ENCODE measurements at regions not wholly inside any gene's neighbourhood (a gene's known extent, or its start where the extent isn't known, plus 50 kb on each side); places are given as distances from the start of the nearest gene placed in this dataset.
"Not testable (repeated sequence)": the region's sequence is repeated elsewhere in the genome, so short reads cannot be mapped to it uniquely, and the experiment has no call there.

- H3K27me3 Mint-ChIP-seq: no peaks in the 10 kb centered on the region
- no peaks in the 10 kb centered on the region for H3K4me1 Mint-ChIP-seq
These were observed 394.2 kb downstream of the ZEB2 start for GRCh38 chr2:144125751-144126150.

DNA sequence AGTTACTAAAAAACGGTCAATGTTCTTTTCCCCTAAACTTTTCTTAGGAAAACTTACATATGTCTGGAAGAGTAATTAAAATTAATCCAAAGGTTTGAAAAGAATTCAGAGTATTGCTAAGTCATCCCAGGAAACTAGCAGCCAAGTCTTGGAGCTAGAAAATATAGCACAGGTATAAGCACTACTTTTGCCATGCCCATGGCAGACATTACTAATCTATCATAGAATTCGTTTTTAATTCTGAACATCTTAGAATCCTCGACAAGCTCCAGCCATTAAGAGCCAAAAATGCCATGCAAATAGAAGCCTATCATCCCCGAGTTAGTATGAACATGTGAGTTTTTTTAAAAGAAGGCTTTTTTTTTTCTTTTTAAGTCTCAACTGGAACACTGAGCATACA is 395.0 kb downstream of the ZEB2 start:
- ChIA-PET CTCF (interaction anchor here (0.5 kb wide), 1 partner anchor 1134 kb away, joined by 3 read pairs; no protein-coding TSS in a partner anchor), POLR2A (no interaction called here)
- Histone ChIP-seq H3K9me3 (ENCODE audit: low read length) (no peaks in the 10 kb centered on the region), H3K27ac (ENCODE audit: low read depth, low read length) (no peak overlapping the region), H3K27me3 (ENCODE audit: insufficient read depth, low read length, poor library complexity, severe bottlenecking) (no peaks in the 10 kb centered on the region), H3K4me3 (ENCODE audit: low read length) (no peak overlapping the region), H3K4me1 (ENCODE audit: insufficient read depth, low read length) (no peaks in the 10 kb centered on the region), H3K36me3 (ENCODE audit: insufficient read depth, low read length) (no peaks in the 10 kb centered on the region)
- Mint-ChIP-seq H3K4me3 (no peak overlapping the region), H3K9me3 (peaks cover 0 to 4% (median 0%) of the 10 kb centered on the region in 5 donors), H3K4me1 (no peaks in the 10 kb centered on the region), H3K27me3 (no peaks in the 10 kb centered on the region), H3K36me3 (peaks cover 9 to 27% (median 23%) of the 10 kb centered on the region in 3 donors), H3K27ac (no peak overlapping the region)
- no peak for DNase-seq

More at GRCh38 chr2:144125751-144126150, 394.2 kb downstream of the ZEB2 start:
- H3K27ac ChIP-seq (ENCODE audit: low read depth, low read length): no peak overlapping the region
- Mint-ChIP-seq H3K4me3 (no peak overlapping the region), H3K27ac (no peak overlapping the region), H3K9me3 (peaks cover 0 to 4% (median 0%) of the 10 kb centered on the region in 5 donors), H3K36me3 (peaks cover 9 to 25% (median 24%) of the 10 kb centered on the region in 3 donors)
- H3K4me3 ChIP-seq (ENCODE audit: low read length): no peak overlapping the region
- H3K9me3 ChIP-seq (ENCODE audit: low read length): no peaks in the 10 kb centered on the region
- no peak for DNase-seq
- H3K36me3 ChIP-seq (ENCODE audit: insufficient read depth, low read length): no peaks in the 10 kb centered on the region
- ChIA-PET CTCF (no interaction called here), POLR2A (no interaction called here)
- no peaks in the 10 kb centered on the region for H3K27me3 ChIP-seq (ENCODE audit: insufficient read depth, low read length, poor library complexity, severe bottlenecking)
- H3K4me1 ChIP-seq (ENCODE audit: insufficient read depth, low read length): no peaks in the 10 kb centered on the region

DNA sequence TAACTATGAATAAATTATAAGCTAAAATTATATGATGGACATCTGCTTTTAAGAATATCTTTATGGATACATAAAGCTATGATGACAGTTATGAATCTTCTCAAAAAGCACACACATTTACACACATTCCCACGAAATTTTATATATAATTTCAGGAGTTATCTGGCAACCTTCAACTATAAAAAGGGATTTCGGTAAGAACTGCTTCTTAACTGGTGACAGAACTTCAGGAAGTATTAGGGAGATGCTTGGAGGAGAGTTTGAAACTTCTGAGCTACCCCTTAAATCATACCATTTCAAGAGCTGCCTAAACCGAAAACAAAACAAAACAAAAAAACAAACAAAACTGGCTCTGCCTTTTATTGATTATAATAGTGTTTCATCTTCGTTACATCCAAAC is 399.4 kb downstream of the ZEB2 start:
- no peak for DNase-seq
- Mint-ChIP-seq H3K4me1 (peaks cover 0 to 5% (median 0%) of the 10 kb centered on the region in 3 donors), H3K4me3 (no peak overlapping the region), H3K9me3 (no peaks in the 10 kb centered on the region), H3K36me3 (peaks cover 5 to 18% (median 13%) of the 10 kb centered on the region in 3 donors), H3K27me3 (no peaks in the 10 kb centered on the region), H3K27ac (no peak overlapping the region)
- no peaks in the 10 kb centered on the region for H3K27me3 ChIP-seq (ENCODE audit: insufficient read depth, low read length, poor library complexity, severe bottlenecking)
- ChIA-PET CTCF (no interaction called here), POLR2A (no interaction called here)
- no peaks in the 10 kb centered on the region for H3K36me3 ChIP-seq (ENCODE audit: insufficient read depth, low read length)
- H3K27ac ChIP-seq (ENCODE audit: low read depth, low read length): no peak overlapping the region
- H3K4me1 ChIP-seq (ENCODE audit: insufficient read depth, low read length): no peaks in the 10 kb centered on the region
- H3K9me3 ChIP-seq (ENCODE audit: low read length): no peaks in the 10 kb centered on the region
- H3K4me3 ChIP-seq (ENCODE audit: low read length): no peak overlapping the region

- ChIA-PET POLR2A (no interaction called here), CTCF (no interaction called here)
- H3K36me3 Mint-ChIP-seq: peaks cover 14 to 23% (median 14%) of the 10 kb centered on the region in 3 donors
- H3K9me3 Mint-ChIP-seq: peaks cover 0 to 8% (median 0%) of the 10 kb centered on the region in 5 donors
- no peaks in the 10 kb centered on the region for H3K36me3 ChIP-seq (ENCODE audit: insufficient read depth, low read length)
- H3K4me3 ChIP-seq (ENCODE audit: low read length): no peak overlapping the region
- H3K27me3 ChIP-seq (ENCODE audit: insufficient read depth, low read length, poor library complexity, severe bottlenecking): no peaks in the 10 kb centered on the region
- peaks cover 0 to 5% (median 3%) of the 10 kb centered on the region in 3 donors for H3K4me1 Mint-ChIP-seq
- DNase-seq: no peak
- no peaks in the 10 kb centered on the region for H3K4me1 ChIP-seq (ENCODE audit: insufficient read depth, low read length)
- H3K4me3 Mint-ChIP-seq: no peak overlapping the region
- H3K27ac Mint-ChIP-seq: no peak overlapping the region
- H3K27me3 Mint-ChIP-seq: no peaks in the 10 kb centered on the region
- no peak overlapping the region for H3K27ac ChIP-seq (ENCODE audit: low read depth, low read length)
- H3K9me3 ChIP-seq (ENCODE audit: low read length): no peaks in the 10 kb centered on the region
These were observed 402.8 kb downstream of the ZEB2 start for GRCh38 chr2:144117086-144117485.

- no peak for DNase-seq
- no peaks in the 10 kb centered on the region for H3K4me1 ChIP-seq (ENCODE audit: insufficient read depth, low read length)
- H3K36me3 Mint-ChIP-seq: peaks cover 12 to 30% (median 15%) of the 10 kb centered on the region in 3 donors
- H3K4me1 Mint-ChIP-seq: peaks cover 0 to 5% (median 3%) of the 10 kb centered on the region in 3 donors
- H3K4me3 Mint-ChIP-seq: no peak overlapping the region
- H3K27me3 ChIP-seq (ENCODE audit: insufficient read depth, low read length, poor library complexity, severe bottlenecking): no peaks in the 10 kb centered on the region
- peaks cover 0 to 8% (median 3%) of the 10 kb centered on the region in 5 donors for H3K9me3 Mint-ChIP-seq
- H3K27ac Mint-ChIP-seq: peak overlapping the region in 1 of 8 donors; percentile 47
- no peak overlapping the region for H3K4me3 ChIP-seq (ENCODE audit: low read length)
- ChIA-PET POLR2A (no interaction called here), CTCF (no interaction called here)
- no peaks in the 10 kb centered on the region for H3K9me3 ChIP-seq (ENCODE audit: low read length)
- H3K27ac ChIP-seq (ENCODE audit: low read depth, low read length): no peak overlapping the region
- no peaks in the 10 kb centered on the region for H3K27me3 Mint-ChIP-seq
- no peaks in the 10 kb centered on the region for H3K36me3 ChIP-seq (ENCODE audit: insufficient read depth, low read length)
These were observed 404.1 kb downstream of the ZEB2 start for GRCh38 chr2:144115739-144116291.

GRCh38 chr2:144114760-144115159 is 405.2 kb downstream of the ZEB2 start:
- H3K36me3 ChIP-seq (ENCODE audit: insufficient read depth, low read length): no peaks in the 10 kb centered on the region
- ChIA-PET POLR2A (no interaction called here), CTCF (no interaction called here)
- H3K4me1 ChIP-seq (ENCODE audit: insufficient read depth, low read length): no peaks in the 10 kb centered on the region
- no peak for DNase-seq
- H3K4me1 Mint-ChIP-seq: peaks cover 0 to 5% (median 3%) of the 10 kb centered on the region in 3 donors
- peak overlapping the region in 1 of 8 donors; percentile 4 for H3K27ac Mint-ChIP-seq
- H3K9me3 Mint-ChIP-seq: peaks cover 0 to 8% (median 4%) of the 10 kb centered on the region in 5 donors
- no peaks in the 10 kb centered on the region for H3K9me3 ChIP-seq (ENCODE audit: low read length)
- peaks cover 12 to 29% (median 18%) of the 10 kb centered on the region in 3 donors for H3K36me3 Mint-ChIP-seq
- H3K4me3 Mint-ChIP-seq: no peak overlapping the region
- H3K27ac ChIP-seq (ENCODE audit: low read depth, low read length): no peak overlapping the region
- H3K27me3 ChIP-seq (ENCODE audit: insufficient read depth, low read length, poor library complexity, severe bottlenecking): no peaks in the 10 kb centered on the region
- no peak overlapping the region for H3K4me3 ChIP-seq (ENCODE audit: low read length)
- no peaks in the 10 kb centered on the region for H3K27me3 Mint-ChIP-seq

GRCh38 chr2:144111437-144111836 is 408.5 kb downstream of the ZEB2 start:
- H3K27ac Mint-ChIP-seq: no peak overlapping the region
- ChIA-PET CTCF (no interaction called here), POLR2A (no interaction called here)

DNA sequence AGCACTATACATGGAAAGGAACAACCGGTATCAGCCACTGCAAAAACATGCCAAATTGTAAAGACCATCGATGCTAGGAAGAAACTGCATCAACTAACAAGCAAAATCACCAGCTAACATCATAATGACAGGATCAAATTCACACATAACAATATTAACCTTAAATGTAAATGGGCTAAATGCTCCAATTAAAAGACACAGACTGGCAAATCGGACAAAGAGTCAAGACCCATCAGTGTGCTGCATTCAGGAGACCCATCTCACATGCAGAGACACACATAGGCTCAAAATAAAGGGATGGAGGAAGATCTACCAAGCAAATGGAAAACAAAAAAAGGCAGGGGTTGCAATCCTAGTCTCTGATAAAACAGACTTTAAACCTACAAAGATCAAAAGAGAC is 413.8 kb downstream of the ZEB2 start:
- H3K9me3 ChIP-seq (ENCODE audit: low read length); CTCF ChIA-PET; H3K4me1 Mint-ChIP-seq; H3K27me3 ChIP-seq (ENCODE audit: insufficient read depth, low read length, poor library complexity, severe bottlenecking); POLR2A ChIA-PET; H3K27ac ChIP-seq (ENCODE audit: low read depth, low read length); H3K36me3 ChIP-seq (ENCODE audit: insufficient read depth, low read length); H3K4me3 ChIP-seq (ENCODE audit: low read length); H3K27ac Mint-ChIP-seq; H3K4me1 ChIP-seq (ENCODE audit: insufficient read depth, low read length); DNase-seq; H3K4me3 Mint-ChIP-seq; H3K27me3 Mint-ChIP-seq: not testable (repeated sequence)
- H3K36me3 Mint-ChIP-seq: peaks cover 20 to 62% (median 32%) of the 10 kb centered on the region in 3 donors
- peaks cover 0 to 47% (median 36%) of the 10 kb centered on the region in 5 donors for H3K9me3 Mint-ChIP-seq

More at GRCh38 chr2:144111437-144111836, 408.5 kb downstream of the ZEB2 start:
- Mint-ChIP-seq H3K9me3 (peaks cover 8 to 26% (median 23%) of the 10 kb centered on the region in 5 donors), H3K4me1 (peaks cover 0 to 3% (median 0%) of the 10 kb centered on the region in 3 donors), H3K36me3 (peaks cover 16 to 52% (median 30%) of the 10 kb centered on the region in 3 donors), H3K4me3 (no peak overlapping the region), H3K27me3 (peaks cover 0 to 1% of the 10 kb centered on the region in 2 donors)
- DNase-seq: no peak
- Histone ChIP-seq H3K27ac (ENCODE audit: low read depth, low read length) (no peak overlapping the region), H3K36me3 (ENCODE audit: insufficient read depth, low read length) (no peaks in the 10 kb centered on the region), H3K9me3 (ENCODE audit: low read length) (no peaks in the 10 kb centered on the region), H3K27me3 (ENCODE audit: insufficient read depth, low read length, poor library complexity, severe bottlenecking) (no peaks in the 10 kb centered on the region), H3K4me1 (ENCODE audit: insufficient read depth, low read length) (no peaks in the 10 kb centered on the region), H3K4me3 (ENCODE audit: low read length) (no peak overlapping the region)

All from CD8-positive, alpha-beta memory T cell (primary cell).